ENCODE measurements at regions not wholly inside any gene's neighbourhood (a gene's known extent, or its start where the extent isn't known, plus 50 kb on each side); places are given as distances from the start of the nearest gene placed in this dataset.

- Histone ChIP-seq H3K36me3 (no peaks in the 10 kb centered on the region), H3K27ac (no peak overlapping the region), H3K4me1 (no peaks in the 10 kb centered on the region), H3K9me3 (no peaks in the 10 kb centered on the region), H3K27me3 (peaks cover 16% of the 10 kb centered on the region), H3K4me3 (no peak overlapping the region)
- no peak for TF ChIP-seq CTCF (IDR thresholded peaks at IDR 0.05)
- intact Hi-C loops (cut with DNase I), result no loop called here
- ATAC-seq (no peak), DNase-seq (no peak)
Measured at GRCh38 chr9:135296735-135297455, 182.7 kb upstream of the PPP1R26 start.

GRCh38 chr9:135297456-135298075 is 182.0 kb upstream of the PPP1R26 start:
- Histone ChIP-seq H3K9me3 (no peaks in the 10 kb centered on the region), H3K4me3 (no peak overlapping the region), H3K27ac (no peak overlapping the region), H3K27me3 (peaks cover 22% of the 10 kb centered on the region), H3K36me3 (no peaks in the 10 kb centered on the region), H3K4me1 (no peaks in the 10 kb centered on the region)
- intact Hi-C loops (cut with DNase I), result no loop called here
- ATAC-seq, result peak; percentile 25
- TF ChIP-seq CTCF (IDR thresholded peaks at IDR 0.05), result no peak
- DNase-seq, result no peak

GRCh38 chr9:135299239-135299590 is 180.4 kb upstream of the PPP1R26 start:
- H3K9me3 ChIP-seq, result no peaks in the 10 kb centered on the region
- no peak for DNase-seq
- no peak for TF ChIP-seq CTCF (IDR thresholded peaks at IDR 0.05)
- no peak overlapping the region for H3K4me3 ChIP-seq
- H3K27ac ChIP-seq, result no peak overlapping the region
- no peaks in the 10 kb centered on the region for H3K4me1 ChIP-seq
- H3K27me3 ChIP-seq, result peaks cover 28% of the 10 kb centered on the region
- intact Hi-C loops (cut with DNase I), result no loop called here
- ATAC-seq, result no peak
- no peaks in the 10 kb centered on the region for H3K36me3 ChIP-seq

GRCh38 chr9:135299651-135300345 is 179.8 kb upstream of the PPP1R26 start:
- Histone ChIP-seq H3K27ac (no peak overlapping the region), H3K36me3 (no peaks in the 10 kb centered on the region), H3K4me1 (no peaks in the 10 kb centered on the region), H3K9me3 (no peaks in the 10 kb centered on the region), H3K4me3 (no peak overlapping the region), H3K27me3 (peaks cover 28% of the 10 kb centered on the region)
- ATAC-seq (no peak), DNase-seq (no peak)
- no peak for TF ChIP-seq CTCF (IDR thresholded peaks at IDR 0.05)
- intact Hi-C loops (cut with DNase I), result no loop called here

GRCh38 chr9:135300346-135301141 is 179.0 kb upstream of the PPP1R26 start:
- Histone ChIP-seq H3K4me1 (no peaks in the 10 kb centered on the region), H3K27ac (no peak overlapping the region), H3K27me3 (peaks cover 28% of the 10 kb centered on the region), H3K36me3 (no peaks in the 10 kb centered on the region), H3K9me3 (no peaks in the 10 kb centered on the region), H3K4me3 (no peak overlapping the region)
- intact Hi-C loops (cut with DNase I), result no loop called here
- ATAC-seq (no peak), DNase-seq (no peak)
- no peak for TF ChIP-seq CTCF (IDR thresholded peaks at IDR 0.05)
